Activated naive CD4-positive, alpha-beta T cell treated with anti-CD3 and anti-CD28 coated beads, Interleukin-2, amount 50 U/mL, for 72 hours (primary cell): ENCODE measurements at regions not wholly inside any gene's neighbourhood (a gene's known extent, or its start where the extent isn't known, plus 50 kb on each side); places are given as distances from the start of the nearest gene placed in this dataset.
"Not testable (repeated sequence)": the region's sequence is repeated elsewhere in the genome, so short reads cannot be mapped to it uniquely, and the experiment has no call there.

Experiments used
- ATAC-seq, 2 donors: fragments of 150-1000 bp; cut with Tn5 transposase; 2 replicates each; pipeline ENCODE4 v1.10.0; 2021; ENCODE audit warnings: mild to moderate bottlenecking in 2 of 2, moderate library complexity in 2 of 2
- DNase-seq, 2 donors: peaks; one replicate each; pipeline ENCODE4 v3.0.0; 2021 to 2022; ENCODE audit warnings: low spot score in 2 of 2
- H3K27ac Mint-ChIP-seq, 2 donors: one replicate each; pipeline ENCODE4 v1.8.0; 2022; ENCODE audit warnings: mild to moderate bottlenecking in 2 of 2, mixed read lengths in 2 of 2
- H3K36me3 Mint-ChIP-seq, 2 donors: one replicate each; pipeline ENCODE4 v1.8.0; 2022; ENCODE audit warnings: mixed read lengths in 2 of 2
- H3K9me3 Mint-ChIP-seq, 2 donors: one replicate each; pipeline ENCODE4 v1.8.0; 2022; ENCODE audit warnings: mixed read lengths in 2 of 2

GRCh38 chr12:47360771-47361388 lies 281.1 kb upstream of the AMIGO2 start:
- peaks cover 10 to 21% of the 10 kb centered on the region in 2 donors for H3K9me3 Mint-ChIP-seq
- DNase-seq (no peak), ATAC-seq (peak; percentile 8 to 24)
- peaks cover 36 to 39% of the 10 kb centered on the region in 2 donors for H3K36me3 Mint-ChIP-seq
- H3K27ac Mint-ChIP-seq = peak overlapping the region; percentile 99 to 100

- ATAC-seq = no peak
- no peak for DNase-seq
- Mint-ChIP-seq H3K36me3 (peaks cover 36% of the 10 kb centered on the region in 2 donors), H3K9me3 (peaks cover 10 to 21% of the 10 kb centered on the region in 2 donors), H3K27ac (peak overlapping the region; percentile 99 to 100)
Measured at GRCh38 chr12:47360093-47360480, 280.3 kb upstream of the AMIGO2 start.

GRCh38 chr12:47359310-47360092 lies 279.7 kb upstream of the AMIGO2 start:
- peaks cover 10 to 21% of the 10 kb centered on the region in 2 donors for H3K9me3 Mint-ChIP-seq
- no peak for ATAC-seq
- H3K36me3 Mint-ChIP-seq = peaks cover 36 to 37% of the 10 kb centered on the region in 2 donors
- peak overlapping the region; percentile 99 to 100 for H3K27ac Mint-ChIP-seq
- DNase-seq = no peak

GRCh38 chr12:47357006-47357405 lies 277.2 kb upstream of the AMIGO2 start:
- not testable (repeated sequence) for DNase-seq, ATAC-seq
- H3K9me3 Mint-ChIP-seq = peaks cover 10 to 25% of the 10 kb centered on the region in 2 donors
- peak overlapping the region; percentile 93 to 96 for H3K27ac Mint-ChIP-seq
- H3K36me3 Mint-ChIP-seq = peaks cover 39 to 41% of the 10 kb centered on the region in 2 donors

- Mint-ChIP-seq H3K27ac (peak overlapping the region; percentile 93 to 96), H3K36me3 (peaks cover 40 to 42% of the 10 kb centered on the region in 2 donors), H3K9me3 (peaks cover 10 to 25% of the 10 kb centered on the region in 2 donors)
- ATAC-seq (peak; percentile 80 to 86), DNase-seq (peak in 1 of 2 donors; percentile 38)
Measured at GRCh38 chr12:47356129-47356700, 276.5 kb upstream of the AMIGO2 start.

- Mint-ChIP-seq H3K9me3 (peaks cover 5 to 17% of the 10 kb centered on the region in 2 donors), H3K36me3 (peaks cover 28 to 30% of the 10 kb centered on the region in 2 donors), H3K27ac (peak overlapping the region; percentile 88 to 91)
- DNase-seq (no peak), ATAC-seq (no peak)
Measured at GRCh38 chr12:47353508-47353907, 273.7 kb upstream of the AMIGO2 start.

GRCh38 chr12:47352067-47352466 lies 272.3 kb upstream of the AMIGO2 start:
- DNase-seq (no peak), ATAC-seq (no peak)
- Mint-ChIP-seq H3K27ac (peak overlapping the region; percentile 88 to 89), H3K9me3 (peaks cover 0 to 11% of the 10 kb centered on the region in 2 donors), H3K36me3 (peaks cover 20% of the 10 kb centered on the region in 2 donors)

- peaks cover 0 to 8% of the 10 kb centered on the region in 2 donors for H3K9me3 Mint-ChIP-seq
- DNase-seq (no peak), ATAC-seq (no peak)
- peak overlapping the region; percentile 44 to 88 for H3K27ac Mint-ChIP-seq
- peaks cover 16 to 22% of the 10 kb centered on the region in 2 donors for H3K36me3 Mint-ChIP-seq
Measured at GRCh38 chr12:47351526-47351925, 271.8 kb upstream of the AMIGO2 start.

- peak overlapping the region; percentile 88 to 98 for H3K27ac Mint-ChIP-seq
- no peak for DNase-seq
- H3K36me3 Mint-ChIP-seq = peaks cover 15 to 32% of the 10 kb centered on the region in 2 donors
- peak; percentile 91 to 94 for ATAC-seq
- H3K9me3 Mint-ChIP-seq = peaks cover 0 to 8% of the 10 kb centered on the region in 2 donors
Measured at GRCh38 chr12:47350062-47350408, 270.3 kb upstream of the AMIGO2 start.

- DNase-seq (no peak), ATAC-seq (peak in 1 of 2 donors; percentile 68)
- peak overlapping the region; percentile 88 to 98 for H3K27ac Mint-ChIP-seq
- peaks cover under 1 to 8% of the 10 kb centered on the region in 2 donors for H3K9me3 Mint-ChIP-seq
- H3K36me3 Mint-ChIP-seq = peaks cover 15 to 38% of the 10 kb centered on the region in 2 donors
Measured at GRCh38 chr12:47349137-47350061, 269.6 kb upstream of the AMIGO2 start.

- Mint-ChIP-seq H3K27ac (peak overlapping the region in 1 of 2 donors; percentile 88), H3K36me3 (peaks cover 6 to 39% of the 10 kb centered on the region in 2 donors), H3K9me3 (peaks cover 3 to 5% of the 10 kb centered on the region in 2 donors)
- no peak for ATAC-seq
- no peak for DNase-seq
Measured at GRCh38 chr12:47348206-47348605, 268.4 kb upstream of the AMIGO2 start.

GRCh38 chr12:47346251-47347019 lies 266.7 kb upstream of the AMIGO2 start:
- Mint-ChIP-seq H3K36me3 (peaks cover 0 to 44% of the 10 kb centered on the region in 2 donors), H3K9me3 (peaks cover 0 to 5% of the 10 kb centered on the region in 2 donors), H3K27ac (peak overlapping the region in 1 of 2 donors; percentile 2)
- DNase-seq (no peak), ATAC-seq (no peak)

- Mint-ChIP-seq H3K9me3 (peaks cover 0 to 5% of the 10 kb centered on the region in 2 donors), H3K27ac (peak overlapping the region in 1 of 2 donors; percentile 79), H3K36me3 (peaks cover 2 to 46% of the 10 kb centered on the region in 2 donors)
- ATAC-seq (peak; percentile 71 to 86), DNase-seq (no peak)
Measured at GRCh38 chr12:47343684-47344567, 264.2 kb upstream of the AMIGO2 start.

- Mint-ChIP-seq H3K36me3 (peaks cover 25 to 64% of the 10 kb centered on the region in 2 donors), H3K9me3 (peaks cover 14 to 27% of the 10 kb centered on the region in 2 donors), H3K27ac (no peak overlapping the region)
- DNase-seq = no peak
- ATAC-seq = no peak
Measured at GRCh38 chr12:47340411-47341015, 260.8 kb upstream of the AMIGO2 start.
